ENCODE measurements at regions not wholly inside any gene's neighbourhood (a gene's known extent, or its start where the extent isn't known, plus 50 kb on each side); places are given as distances from the start of the nearest gene placed in this dataset.

- TF ChIP-seq, protein P1, sequence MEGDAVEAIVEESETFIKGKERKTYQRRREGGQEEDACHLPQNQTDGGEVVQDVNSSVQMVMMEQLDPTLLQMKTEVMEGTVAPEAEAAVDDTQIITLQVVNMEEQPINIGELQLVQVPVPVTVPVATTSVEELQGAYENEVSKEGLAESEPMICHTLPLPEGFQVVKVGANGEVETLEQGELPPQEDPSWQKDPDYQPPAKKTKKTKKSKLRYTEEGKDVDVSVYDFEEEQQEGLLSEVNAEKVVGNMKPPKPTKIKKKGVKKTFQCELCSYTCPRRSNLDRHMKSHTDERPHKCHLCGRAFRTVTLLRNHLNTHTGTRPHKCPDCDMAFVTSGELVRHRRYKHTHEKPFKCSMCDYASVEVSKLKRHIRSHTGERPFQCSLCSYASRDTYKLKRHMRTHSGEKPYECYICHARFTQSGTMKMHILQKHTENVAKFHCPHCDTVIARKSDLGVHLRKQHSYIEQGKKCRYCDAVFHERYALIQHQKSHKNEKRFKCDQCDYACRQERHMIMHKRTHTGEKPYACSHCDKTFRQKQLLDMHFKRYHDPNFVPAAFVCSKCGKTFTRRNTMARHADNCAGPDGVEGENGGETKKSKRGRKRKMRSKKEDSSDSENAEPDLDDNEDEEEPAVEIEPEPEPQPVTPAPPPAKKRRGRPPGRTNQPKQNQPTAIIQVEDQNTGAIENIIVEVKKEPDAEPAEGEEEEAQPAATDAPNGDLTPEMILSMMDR (conservative IDR thresholded peaks at IDR 0.05 in 1 of 2, IDR thresholded peaks at IDR 0.05 in 1 of 2; ENCODE audit: low read depth in 1 of 2, low read length in 2 of 2), result no peak
- TF ChIP-seq EZH2 (IDR thresholded peaks at IDR 0.05; ENCODE audit: low read length, missing control alignments), result no peak
These were observed 723.7 kb upstream of the TBX3 start for GRCh38 chr12:115407723-115408122.

Data from fibroblast of lung (primary cell).